ENCODE measurements at regions not wholly inside any gene's neighbourhood (a gene's known extent, or its start where the extent isn't known, plus 50 kb on each side); places are given as distances from the start of the nearest gene placed in this dataset.
"Not testable (repeated sequence)": the region's sequence is repeated elsewhere in the genome, so short reads cannot be mapped to it uniquely, and the experiment has no call there.

- no peak for DNase-seq
Observed at GRCh38 chrX:25858273-25858880, 279.8 kb upstream of the MAGEB18 start.

GRCh38 chrX:25860322-25860721, 277.8 kb upstream of the MAGEB18 start:
- DNase-seq = no peak

GRCh38 chrX:25869761-25870160, 268.4 kb upstream of the MAGEB18 start:
- no peak for DNase-seq

GRCh38 chrX:25872786-25873185, 265.4 kb upstream of the MAGEB18 start:
- no peak for DNase-seq

- DNase-seq = peak; percentile 59 to 66
Observed at GRCh38 chrX:25873196-25873595, 264.9 kb upstream of the MAGEB18 start.

- DNase-seq = no peak
Observed at GRCh38 chrX:25878806-25879205, 259.3 kb upstream of the MAGEB18 start.

- not testable (repeated sequence) for DNase-seq
Observed at GRCh38 chrX:25882503-25882902, 255.6 kb upstream of the MAGEB18 start.

- DNase-seq = no peak
Observed at GRCh38 chrX:25897758-25898157, 240.4 kb upstream of the MAGEB18 start.

- DNase-seq = not testable (repeated sequence)
Observed at GRCh38 chrX:25905728-25906127, 232.4 kb upstream of the MAGEB18 start.

GRCh38 chrX:25925946-25926345, 212.2 kb upstream of the MAGEB18 start:
- DNase-seq = no peak

- DNase-seq = no peak
Observed at GRCh38 chrX:25928316-25928715, 209.8 kb upstream of the MAGEB18 start.

- DNase-seq = no peak
Observed at GRCh38 chrX:25941087-25941486, 197.1 kb upstream of the MAGEB18 start.

- no peak for DNase-seq
Observed at GRCh38 chrX:25941559-25942250, 196.4 kb upstream of the MAGEB18 start.

GRCh38 chrX:25968920-25969319, 169.2 kb upstream of the MAGEB18 start:
- DNase-seq = no peak

- no peak for DNase-seq
Observed at GRCh38 chrX:25976683-25977310, 161.3 kb upstream of the MAGEB18 start.

- no peak for DNase-seq
Observed at GRCh38 chrX:25998687-25999086, 139.5 kb upstream of the MAGEB18 start.

GRCh38 chrX:26007462-26007861, 130.7 kb upstream of the MAGEB18 start:
- DNase-seq = no peak

- no peak for DNase-seq
Observed at GRCh38 chrX:26008042-26008441, 130.1 kb upstream of the MAGEB18 start.

- DNase-seq = no peak
Observed at GRCh38 chrX:26008691-26009090, 129.5 kb upstream of the MAGEB18 start.

- DNase-seq = no peak
Observed at GRCh38 chrX:26019386-26019785, 118.8 kb upstream of the MAGEB18 start.

- no peak for DNase-seq
Observed at GRCh38 chrX:26026179-26026578, 112.0 kb upstream of the MAGEB18 start.

GRCh38 chrX:26032111-26032912, 105.8 kb upstream of the MAGEB18 start:
- DNase-seq = no peak

GRCh38 chrX:26037367-26037766, 100.8 kb upstream of the MAGEB18 start:
- DNase-seq = no peak

- DNase-seq = no peak
Observed at GRCh38 chrX:26050099-26050498, 88.0 kb upstream of the MAGEB18 start.
